Uterus (tissue), 2 donors: ENCODE measurements at regions not wholly inside any gene's neighbourhood (a gene's known extent, or its start where the extent isn't known, plus 50 kb on each side); places are given as distances from the start of the nearest gene placed in this dataset.

Experiments used
- CTCF ChIP-seq, 4 experiments: fragments of 200-600 bp in 2 of 4; fragments of 450-650 bp in 2 of 4; sonication (generic) in 2 of 4; IDR thresholded peaks; one replicate each; pipeline ENCODE4 v1.5.1; 2016 to 2019; ENCODE audit warnings: antibody characterized with exemption in 4 of 4, mild to moderate bottlenecking in 2 of 4, moderate library complexity in 1 of 4
- POLR2A ChIP-seq, 2 donors: fragments of 450-650 bp; IDR thresholded peaks; one replicate each; pipeline ENCODE4 v1.6.1; 2016; ENCODE audit warnings: antibody characterized with exemption in 2 of 2, mild to moderate bottlenecking in 1 of 2, moderate library complexity in 1 of 2

GRCh38 chr12:60468546-60468945, 872.7 kb downstream of the SLC16A7 start:
- no peak for TF ChIP-seq CTCF (IDR thresholded peaks at IDR 0.05)
- TF ChIP-seq POLR2A (IDR thresholded peaks at IDR 0.05), result no peak
